ENCODE measurements at regions not wholly inside any gene's neighbourhood (a gene's known extent, or its start where the extent isn't known, plus 50 kb on each side); places are given as distances from the start of the nearest gene placed in this dataset.
"Not testable (repeated sequence)": the region's sequence is repeated elsewhere in the genome, so short reads cannot be mapped to it uniquely, and the experiment has no call there.

- H3K27me3 Mint-ChIP-seq = no peaks in the 10 kb centered on the region
- DNase-seq = no peak
- H3K27ac Mint-ChIP-seq = no peak overlapping the region
- no peak overlapping the region for H3K4me3 Mint-ChIP-seq
- peaks cover 8% of the 10 kb centered on the region for H3K9me3 Mint-ChIP-seq (ENCODE audit: low read depth)
- POLR2A ChIA-PET = no interaction called here
- ATAC-seq = no peak
- no peaks in the 10 kb centered on the region for H3K4me1 Mint-ChIP-seq
- CTCF ChIA-PET = no interaction called here
- intact Hi-C loops (cut with DNase I, micrococcal nuclease) = no loop called here
- no peaks in the 10 kb centered on the region for H3K36me3 Mint-ChIP-seq (ENCODE audit: low read depth)
Measured at GRCh38 chr16:63655846-63656245, 1466.0 kb downstream of the CDH11 start.

- ATAC-seq = no peak
- DNase-seq = no peak
- intact Hi-C loops (cut with DNase I, micrococcal nuclease) = no loop called here
- H3K4me1 Mint-ChIP-seq = no peaks in the 10 kb centered on the region
- no peak overlapping the region for H3K4me3 Mint-ChIP-seq
- H3K27me3 Mint-ChIP-seq = no peaks in the 10 kb centered on the region
- ChIA-PET CTCF (interaction anchor here (0.6 kb wide), 1 partner anchor 368 kb away, joined by 4 read pairs; no protein-coding TSS in a partner anchor), POLR2A (no interaction called here)
- H3K27ac Mint-ChIP-seq = no peak overlapping the region
- no peaks in the 10 kb centered on the region for H3K36me3 Mint-ChIP-seq (ENCODE audit: low read depth)
- H3K9me3 Mint-ChIP-seq (ENCODE audit: low read depth) = peaks cover 8% of the 10 kb centered on the region
Measured at GRCh38 chr16:63653044-63653839, 1468.6 kb downstream of the CDH11 start.

GRCh38 chr16:63652091-63652490, 1469.8 kb downstream of the CDH11 start:
- intact Hi-C loops (cut with DNase I, micrococcal nuclease) = no loop called here
- ATAC-seq = no peak
- Mint-ChIP-seq H3K36me3 (ENCODE audit: low read depth) (no peaks in the 10 kb centered on the region), H3K4me3 (no peak overlapping the region), H3K27me3 (no peaks in the 10 kb centered on the region), H3K4me1 (no peaks in the 10 kb centered on the region), H3K27ac (no peak overlapping the region), H3K9me3 (ENCODE audit: low read depth) (peaks cover 13% of the 10 kb centered on the region)
- DNase-seq = no peak
- ChIA-PET POLR2A (no interaction called here), CTCF (no interaction called here)

- no peaks in the 10 kb centered on the region for H3K27me3 Mint-ChIP-seq
- ATAC-seq (no peak), DNase-seq (no peak)
- H3K36me3 Mint-ChIP-seq (ENCODE audit: low read depth) = no peaks in the 10 kb centered on the region
- intact Hi-C loops (cut with DNase I, micrococcal nuclease) = no loop called here
- peaks cover 16% of the 10 kb centered on the region for H3K9me3 Mint-ChIP-seq (ENCODE audit: low read depth)
- no peak overlapping the region for H3K4me3 Mint-ChIP-seq
- ChIA-PET CTCF (interaction anchor here (0.6 kb wide), 1 partner anchor 762 kb away, joined by 3 read pairs; no protein-coding TSS in a partner anchor), POLR2A (no interaction called here)
- no peaks in the 10 kb centered on the region for H3K4me1 Mint-ChIP-seq
- no peak overlapping the region for H3K27ac Mint-ChIP-seq
Measured at GRCh38 chr16:63650550-63650949, 1471.3 kb downstream of the CDH11 start.

- H3K27me3 Mint-ChIP-seq; H3K27ac Mint-ChIP-seq; H3K36me3 Mint-ChIP-seq (ENCODE audit: low read depth); H3K4me3 Mint-ChIP-seq; CTCF ChIA-PET; ATAC-seq; DNase-seq; intact Hi-C loops (cut with DNase I, micrococcal nuclease); POLR2A ChIA-PET; H3K4me1 Mint-ChIP-seq: not testable (repeated sequence)
- H3K9me3 Mint-ChIP-seq (ENCODE audit: low read depth) = peaks cover 19% of the 10 kb centered on the region
Measured at GRCh38 chr16:63633706-63634445, 1488.0 kb downstream of the CDH11 start.

- DNase-seq = no peak
- POLR2A ChIA-PET = no interaction called here
- H3K9me3 Mint-ChIP-seq (ENCODE audit: low read depth) = peaks cover 8% of the 10 kb centered on the region
- no peaks in the 10 kb centered on the region for H3K27me3 Mint-ChIP-seq
- H3K4me1 Mint-ChIP-seq = no peaks in the 10 kb centered on the region
- intact Hi-C loops (cut with DNase I, micrococcal nuclease) = no loop called here
- CTCF ChIA-PET = no interaction called here
- H3K4me3 Mint-ChIP-seq = no peak overlapping the region
- H3K36me3 Mint-ChIP-seq (ENCODE audit: low read depth) = no peaks in the 10 kb centered on the region
- no peak overlapping the region for H3K27ac Mint-ChIP-seq
- ATAC-seq = no peak
Measured at GRCh38 chr16:63629272-63629671, 1492.6 kb downstream of the CDH11 start.

DNA sequence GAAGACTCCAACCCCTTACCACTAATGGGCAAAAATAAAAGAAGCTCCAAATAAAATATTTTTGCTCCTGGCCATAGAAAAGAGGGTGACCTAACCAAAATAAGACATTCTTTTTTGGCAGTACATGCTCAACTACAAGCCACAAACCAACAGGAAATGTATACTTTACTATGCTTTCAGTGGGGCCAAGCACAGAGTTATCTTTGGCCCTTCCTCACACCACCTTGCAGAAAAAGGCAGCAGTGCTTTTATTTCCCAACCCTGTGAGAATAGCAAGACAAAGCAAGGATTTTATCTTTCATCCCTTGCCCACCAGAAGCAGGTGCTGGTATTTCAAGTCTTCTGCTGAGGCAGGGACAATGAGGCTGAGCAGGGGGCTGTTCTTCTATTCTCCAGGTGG, 1493.1 kb downstream of the CDH11 start:
- no peaks in the 10 kb centered on the region for H3K27me3 Mint-ChIP-seq
- H3K4me1 Mint-ChIP-seq = no peaks in the 10 kb centered on the region
- H3K4me3 Mint-ChIP-seq = no peak overlapping the region
- H3K27ac Mint-ChIP-seq = no peak overlapping the region
- intact Hi-C loops (cut with DNase I, micrococcal nuclease) = no loop called here
- POLR2A ChIA-PET = no interaction called here
- DNase-seq (no peak), ATAC-seq (no peak)
- CTCF ChIA-PET = no interaction called here
- no peaks in the 10 kb centered on the region for H3K36me3 Mint-ChIP-seq (ENCODE audit: low read depth)
- H3K9me3 Mint-ChIP-seq (ENCODE audit: low read depth) = peaks cover 7% of the 10 kb centered on the region

DNA sequence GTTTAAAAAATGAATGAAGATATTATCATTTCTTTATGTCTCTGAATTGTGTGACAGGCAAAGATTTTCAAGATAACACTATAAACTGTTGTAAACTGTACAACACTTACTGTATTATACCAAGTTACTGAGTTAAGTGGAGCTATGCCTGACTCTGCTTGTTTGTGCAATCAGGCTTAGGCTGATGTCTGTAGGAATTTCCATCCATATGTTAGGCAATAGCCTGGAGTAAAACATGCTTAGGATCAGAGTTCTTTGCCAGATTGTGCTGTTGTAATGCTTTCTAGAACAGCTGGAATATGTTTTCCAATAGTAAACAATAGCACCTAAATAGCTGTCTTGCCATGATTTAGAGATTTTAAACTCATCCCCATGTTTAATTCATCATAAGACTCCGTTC, 1496.7 kb downstream of the CDH11 start:
- intact Hi-C loops (cut with DNase I, micrococcal nuclease) = no loop called here
- ATAC-seq = no peak

DNA sequence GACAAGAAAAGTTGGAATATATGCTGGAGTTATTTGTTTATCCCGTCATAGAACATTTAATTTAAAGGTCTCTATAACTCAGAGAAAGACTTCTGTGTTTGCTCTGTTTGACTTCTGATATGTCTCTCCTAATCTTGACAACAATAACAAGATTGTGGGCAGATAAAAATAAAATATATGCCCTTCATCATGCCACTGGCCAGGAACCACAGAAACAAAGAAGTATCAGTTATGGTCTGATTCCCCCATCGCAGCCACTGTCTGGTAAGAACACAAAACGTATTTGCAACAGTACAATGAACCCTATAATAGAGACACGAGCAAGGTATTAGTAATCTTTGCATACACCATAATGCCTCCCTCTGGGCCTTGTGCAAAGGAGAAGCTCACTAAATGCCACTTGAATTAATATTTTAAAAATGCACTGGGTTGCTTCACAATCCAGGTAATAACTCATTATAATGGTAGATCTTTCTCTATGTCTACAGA, 1498.3 kb downstream of the CDH11 start:
- Mint-ChIP-seq H3K4me1 (no peaks in the 10 kb centered on the region), H3K27ac (no peak overlapping the region), H3K4me3 (no peak overlapping the region), H3K36me3 (ENCODE audit: low read depth) (no peaks in the 10 kb centered on the region), H3K9me3 (ENCODE audit: low read depth) (peaks cover 8% of the 10 kb centered on the region), H3K27me3 (no peaks in the 10 kb centered on the region)
- intact Hi-C loops (cut with DNase I, micrococcal nuclease) = no loop called here
- CTCF ChIA-PET = no interaction called here
- no peak for ATAC-seq
- POLR2A ChIA-PET = no interaction called here
- DNase-seq = no peak

More for the DNA sequence above, 1496.7 kb downstream of the CDH11 start:
- Mint-ChIP-seq H3K4me3 (no peak overlapping the region), H3K4me1 (no peaks in the 10 kb centered on the region), H3K9me3 (ENCODE audit: low read depth) (peaks cover 5% of the 10 kb centered on the region), H3K36me3 (ENCODE audit: low read depth) (no peaks in the 10 kb centered on the region), H3K27me3 (no peaks in the 10 kb centered on the region), H3K27ac (no peak overlapping the region)
- POLR2A ChIA-PET = no interaction called here
- CTCF ChIA-PET = no interaction called here
- no peak for DNase-seq

GRCh38 chr16:63618896-63619485, 1502.9 kb downstream of the CDH11 start:
- Mint-ChIP-seq H3K27ac (no peak overlapping the region), H3K9me3 (ENCODE audit: low read depth) (peaks cover 12% of the 10 kb centered on the region), H3K4me3 (no peak overlapping the region), H3K27me3 (no peaks in the 10 kb centered on the region), H3K36me3 (ENCODE audit: low read depth) (no peaks in the 10 kb centered on the region), H3K4me1 (no peaks in the 10 kb centered on the region)
- DNase-seq (no peak), ATAC-seq (no peak)
- intact Hi-C loops (cut with DNase I, micrococcal nuclease) = no loop called here
- ChIA-PET POLR2A (no interaction called here), CTCF (no interaction called here)

GRCh38 chr16:63617990-63618763, 1503.7 kb downstream of the CDH11 start:
- Mint-ChIP-seq H3K36me3 (ENCODE audit: low read depth) (no peaks in the 10 kb centered on the region), H3K9me3 (ENCODE audit: low read depth) (peaks cover 15% of the 10 kb centered on the region), H3K27ac (no peak overlapping the region), H3K4me3 (no peak overlapping the region), H3K4me1 (no peaks in the 10 kb centered on the region), H3K27me3 (no peaks in the 10 kb centered on the region)
- ATAC-seq = no peak
- ChIA-PET POLR2A (no interaction called here), CTCF (no interaction called here)
- intact Hi-C loops (cut with DNase I, micrococcal nuclease) = no loop called here
- no peak for DNase-seq
